A673 (cell line): ENCODE measurements at regions not wholly inside any gene's neighbourhood (a gene's known extent, or its start where the extent isn't known, plus 50 kb on each side); places are given as distances from the start of the nearest gene placed in this dataset.

Experiments used
- BruUV-seq: library from RNA; stranded (reverse); fragments of 400-500 nt; replicated peaks from 2 replicates; lab custom pipeline; 2021; lab: Mats Ljungman, UMichigan
- CTCF ChIA-PET: fragments of 300-600 bp; sonication (Branson Sonifier 250); formaldehyde crosslinking; loops from one replicate; lab custom pipeline; 2022; ENCODE audit warnings: antibody characterized with exemption; lab: Charles Lee
- POLR2A ChIA-PET: fragments of 300-600 bp; sonication (Branson Sonifier 250); formaldehyde crosslinking; loops from one replicate; lab custom pipeline; 2022; ENCODE audit warnings: antibody characterized with exemption; ENCODE audit not compliant: low non-redundant PET; lab: Charles Lee
- DNase-seq: peaks from one replicate; pipeline ENCODE4 v3.0.0-alpha.2; 2015; ENCODE audit warnings: low spot score
- H3K27ac ChIP-seq: fragments of 200-600 bp; sonication (generic); 2 replicates; pipeline ENCODE4 v1.5.1; 2016; ENCODE audit warnings: mixed run types, low read depth, mild to moderate bottlenecking, mixed read lengths, antibody characterized with exemption, low read length; ENCODE audit not compliant: poor library complexity, severe bottlenecking
- H3K27me3 ChIP-seq: fragments of 200-600 bp; sonication (generic); replicated peaks from 2 replicates; pipeline ENCODE4 v1.6.1; 2017; ENCODE audit warnings: mixed run types, low read depth, mild to moderate bottlenecking, mixed read lengths, antibody characterized with exemption, low read length; ENCODE audit not compliant: insufficient read depth, poor library complexity
- H3K36me3 ChIP-seq: fragments of 200-600 bp; sonication (generic); 2 replicates; pipeline ENCODE4 v1.6.1; 2016; ENCODE audit warnings: mixed run types, mild to moderate bottlenecking, mixed read lengths, antibody characterized with exemption, low read length; ENCODE audit not compliant: insufficient read depth, poor library complexity, severe bottlenecking
- H3K4me1 ChIP-seq: fragments of 200-600 bp; sonication (generic); 2 replicates; pipeline ENCODE4 v1.6.1; 2017; ENCODE audit warnings: mixed run types, mild to moderate bottlenecking, mixed read lengths, antibody characterized with exemption, low read length; ENCODE audit not compliant: insufficient read depth, poor library complexity, severe bottlenecking
- H3K4me3 ChIP-seq: fragments of 200-600 bp; sonication (generic); 2 replicates; pipeline ENCODE4 v1.5.1; 2016; ENCODE audit warnings: low read depth, mixed run types, mild to moderate bottlenecking, mixed read lengths, low read length; ENCODE audit not compliant: poor library complexity, severe bottlenecking
- H3K9me3 ChIP-seq: fragments of 200-600 bp; sonication (generic); 2 replicates; pipeline ENCODE4 v1.6.1; 2016; ENCODE audit warnings: mixed run types, low read depth, mild to moderate bottlenecking, mixed read lengths, antibody characterized with exemption, low read length; ENCODE audit not compliant: poor library complexity, severe bottlenecking
- EZH2 ChIP-seq: fragments of 200-600 bp; sonication (generic); IDR thresholded peaks from 2 replicates; pipeline ENCODE4 v1.6.1; 2017; ENCODE audit warnings: borderline replicate concordance, low read depth, mild to moderate bottlenecking, mixed read lengths, antibody characterized with exemption, low read length; ENCODE audit not compliant: poor library complexity, severe bottlenecking
- intact Hi-C: fragments of 100-400 bp; cut with micrococcal nuclease; formaldehyde crosslinking; loops from one replicate; pipeline ENCODE4 v1.10.0; 2022; ENCODE audit not compliant: unreplicated experiment
- TF ChIP-seq, protein P1 (sequence below): fragments of 300-800, 200-600 bp; sonication (generic); conservative IDR thresholded peaks from 2 replicates; pipeline ENCODE4 v1.5.1; 2017; ENCODE audit warnings: low read depth, mild to moderate bottlenecking, antibody characterized with exemption, low read length, moderate library complexity, mixed read lengths

DNA sequence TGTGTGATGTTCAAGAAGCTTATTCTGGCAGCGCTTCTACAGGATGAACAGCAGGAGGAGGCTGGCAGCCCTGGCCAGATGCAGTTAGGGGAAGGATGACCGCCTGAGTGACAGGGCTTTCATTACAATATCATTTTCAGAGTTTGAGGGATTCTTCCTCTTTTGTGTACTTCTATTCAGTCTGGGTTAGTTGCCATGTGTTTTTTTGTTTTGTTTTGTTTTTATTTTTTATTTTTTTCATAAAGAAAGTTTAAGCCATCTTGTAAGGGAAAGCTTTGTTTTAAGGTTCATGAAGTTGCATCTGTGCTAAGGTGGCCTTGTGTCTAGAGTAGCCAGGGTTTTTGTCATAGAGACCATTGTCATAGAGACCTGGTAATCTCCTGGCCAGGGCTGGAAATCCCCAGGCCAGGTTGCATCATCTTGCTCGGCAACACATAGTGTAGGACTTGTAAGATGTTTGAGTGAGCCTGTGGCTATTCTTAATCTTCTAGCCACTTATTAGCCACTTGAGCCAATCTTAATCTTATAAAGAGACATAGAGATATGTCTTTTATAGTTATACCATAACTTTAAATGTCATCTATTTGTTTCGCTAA is 230.5 kb upstream of the TMEM229A start:
- TF ChIP-seq, protein P1, sequence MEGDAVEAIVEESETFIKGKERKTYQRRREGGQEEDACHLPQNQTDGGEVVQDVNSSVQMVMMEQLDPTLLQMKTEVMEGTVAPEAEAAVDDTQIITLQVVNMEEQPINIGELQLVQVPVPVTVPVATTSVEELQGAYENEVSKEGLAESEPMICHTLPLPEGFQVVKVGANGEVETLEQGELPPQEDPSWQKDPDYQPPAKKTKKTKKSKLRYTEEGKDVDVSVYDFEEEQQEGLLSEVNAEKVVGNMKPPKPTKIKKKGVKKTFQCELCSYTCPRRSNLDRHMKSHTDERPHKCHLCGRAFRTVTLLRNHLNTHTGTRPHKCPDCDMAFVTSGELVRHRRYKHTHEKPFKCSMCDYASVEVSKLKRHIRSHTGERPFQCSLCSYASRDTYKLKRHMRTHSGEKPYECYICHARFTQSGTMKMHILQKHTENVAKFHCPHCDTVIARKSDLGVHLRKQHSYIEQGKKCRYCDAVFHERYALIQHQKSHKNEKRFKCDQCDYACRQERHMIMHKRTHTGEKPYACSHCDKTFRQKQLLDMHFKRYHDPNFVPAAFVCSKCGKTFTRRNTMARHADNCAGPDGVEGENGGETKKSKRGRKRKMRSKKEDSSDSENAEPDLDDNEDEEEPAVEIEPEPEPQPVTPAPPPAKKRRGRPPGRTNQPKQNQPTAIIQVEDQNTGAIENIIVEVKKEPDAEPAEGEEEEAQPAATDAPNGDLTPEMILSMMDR = no peak
- no peak for TF ChIP-seq EZH2
- no peak overlapping the region for H3K27ac ChIP-seq
- no peak for DNase-seq
- H3K4me1 ChIP-seq = no peaks in the 10 kb centered on the region
- no peak overlapping the region for H3K4me3 ChIP-seq
- intact Hi-C loops = no loop called here
- ChIA-PET POLR2A (no interaction called here), CTCF (no interaction called here)
- no TSS peak for BruUV-seq
- H3K9me3 ChIP-seq = no peaks in the 10 kb centered on the region
- no peaks in the 10 kb centered on the region for H3K27me3 ChIP-seq
- H3K36me3 ChIP-seq = no peaks in the 10 kb centered on the region

DNA sequence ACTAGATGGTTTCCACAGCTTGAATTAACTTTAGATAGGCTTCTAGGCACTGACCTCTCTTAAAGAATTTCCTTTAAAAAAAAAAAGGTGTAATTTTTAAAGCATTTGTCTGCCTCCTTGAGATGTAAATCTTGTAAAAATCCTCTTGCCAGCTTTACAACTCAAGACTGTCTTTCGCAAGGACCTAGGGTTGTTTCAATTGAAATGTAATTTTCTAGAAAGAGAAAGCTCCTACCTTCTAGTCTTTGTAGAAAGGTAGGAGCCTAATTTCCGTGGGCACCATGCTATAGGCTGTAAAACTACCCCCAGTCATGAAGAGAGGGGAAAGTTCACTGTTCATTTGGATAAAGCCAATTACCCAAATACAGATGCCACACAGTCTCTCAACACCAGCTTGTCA is 228.8 kb upstream of the TMEM229A start:
- no peak overlapping the region for H3K4me3 ChIP-seq
- no peak overlapping the region for H3K27ac ChIP-seq
- ChIA-PET POLR2A (no interaction called here), CTCF (no interaction called here)
- no peaks in the 10 kb centered on the region for H3K9me3 ChIP-seq
- no peaks in the 10 kb centered on the region for H3K4me1 ChIP-seq
- TF ChIP-seq, protein P1 = no peak
- no peak for TF ChIP-seq EZH2
- no TSS peak for BruUV-seq
- H3K27me3 ChIP-seq = no peaks in the 10 kb centered on the region
- no peaks in the 10 kb centered on the region for H3K36me3 ChIP-seq
- intact Hi-C loops = no loop called here
- no peak for DNase-seq

DNA sequence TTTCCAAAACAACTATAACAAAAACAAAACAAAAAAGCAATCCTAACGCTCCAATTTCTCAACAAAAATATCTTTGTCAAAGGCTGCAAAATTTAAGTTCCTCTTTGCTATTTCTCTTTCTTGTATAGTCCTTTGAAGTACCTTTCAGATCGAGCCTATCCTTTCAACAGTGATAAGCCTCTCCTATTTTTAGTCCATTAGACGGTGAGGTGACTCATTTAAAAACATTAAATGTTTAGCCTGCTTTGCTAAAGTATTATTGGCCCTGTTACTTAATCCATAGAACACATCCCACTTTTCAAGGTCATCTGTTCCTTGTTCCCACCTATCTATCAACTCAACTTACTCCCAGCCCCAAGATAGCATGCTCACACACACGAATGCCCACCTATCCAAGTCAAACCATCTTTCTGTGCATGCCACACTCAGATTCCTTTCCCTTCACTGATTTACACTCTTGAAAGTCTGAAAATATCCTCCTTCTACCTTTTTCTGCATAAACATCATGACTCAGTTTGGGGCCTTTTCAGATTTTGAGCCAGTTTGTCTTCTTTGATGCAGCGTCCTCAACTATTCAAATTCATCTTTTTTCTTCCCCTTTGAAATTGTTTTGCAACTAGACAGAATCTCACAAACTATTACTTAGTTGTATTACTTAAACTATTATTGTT is 224.9 kb upstream of the TMEM229A start:
- intact Hi-C loops = no loop called here
- no TSS peak for BruUV-seq
- no peak overlapping the region for H3K27ac ChIP-seq
- H3K4me1 ChIP-seq = no peaks in the 10 kb centered on the region
- ChIA-PET POLR2A (no interaction called here), CTCF (no interaction called here)
- no peak for DNase-seq
- no peaks in the 10 kb centered on the region for H3K9me3 ChIP-seq
- H3K36me3 ChIP-seq = no peaks in the 10 kb centered on the region
- TF ChIP-seq, protein P1 = no peak
- no peak for TF ChIP-seq EZH2
- H3K4me3 ChIP-seq = no peak overlapping the region
- no peaks in the 10 kb centered on the region for H3K27me3 ChIP-seq
